GM19351 (cell line): ENCODE measurements at regions not wholly inside any gene's neighbourhood (a gene's known extent, or its start where the extent isn't known, plus 50 kb on each side); places are given as distances from the start of the nearest gene placed in this dataset.

Experiments used
- ATAC-seq: cut with Tn5 transposase; IDR thresholded peaks from one replicate; pipeline ENCODE4 v1.9.1; 2021; ENCODE audit warnings: mild to moderate bottlenecking, moderate library complexity; ENCODE audit not compliant: unreplicated experiment

GRCh38 chr4:159443975-159444374 lies 341.1 kb downstream of the RAPGEF2 start:
- ATAC-seq: no peak

- no peak for ATAC-seq
These were observed 341.8 kb downstream of the RAPGEF2 start for GRCh38 chr4:159444678-159445077.

- no peak for ATAC-seq
These were observed 342.8 kb downstream of the RAPGEF2 start for GRCh38 chr4:159445692-159446091.

GRCh38 chr4:159446266-159446976 lies 343.5 kb downstream of the RAPGEF2 start:
- peak; percentile 99 for ATAC-seq

- ATAC-seq: no peak
These were observed 344.4 kb downstream of the RAPGEF2 start for GRCh38 chr4:159447296-159447695.

GRCh38 chr4:159451006-159451405 lies 348.1 kb downstream of the RAPGEF2 start:
- ATAC-seq: no peak

GRCh38 chr4:159455675-159456237 lies 352.9 kb downstream of the RAPGEF2 start:
- ATAC-seq: peak; percentile 76

GRCh38 chr4:159460371-159460770 lies 357.5 kb downstream of the RAPGEF2 start:
- no peak for ATAC-seq

- no peak for ATAC-seq
These were observed 360.4 kb downstream of the RAPGEF2 start for GRCh38 chr4:159463235-159463634.

- no peak for ATAC-seq
These were observed 361.4 kb downstream of the RAPGEF2 start for GRCh38 chr4:159464302-159464701.

GRCh38 chr4:159476886-159477285 lies 374.0 kb downstream of the RAPGEF2 start:
- no peak for ATAC-seq

GRCh38 chr4:159480826-159481225 lies 377.9 kb downstream of the RAPGEF2 start:
- no peak for ATAC-seq

GRCh38 chr4:159481936-159482335 lies 379.1 kb downstream of the RAPGEF2 start:
- no peak for ATAC-seq

- ATAC-seq: no peak
These were observed 380.4 kb downstream of the RAPGEF2 start for GRCh38 chr4:159483110-159483781.

- no peak for ATAC-seq
These were observed 381.2 kb downstream of the RAPGEF2 start for GRCh38 chr4:159483782-159484741.

- ATAC-seq: no peak
These were observed 382.0 kb downstream of the RAPGEF2 start for GRCh38 chr4:159484864-159485263.

- peak; percentile 99 for ATAC-seq
These were observed 384.4 kb downstream of the RAPGEF2 start for GRCh38 chr4:159487284-159487747.

GRCh38 chr4:159489646-159490045 lies 386.8 kb downstream of the RAPGEF2 start:
- ATAC-seq: no peak

- ATAC-seq: no peak
These were observed 392.8 kb downstream of the RAPGEF2 start for GRCh38 chr4:159495515-159496236.

GRCh38 chr4:159496248-159496647 lies 393.4 kb downstream of the RAPGEF2 start:
- ATAC-seq: no peak
